Coronary artery (tissue), 2 donors: ENCODE measurements at regions not wholly inside any gene's neighbourhood (a gene's known extent, or its start where the extent isn't known, plus 50 kb on each side); places are given as distances from the start of the nearest gene placed in this dataset.

Experiments used
- DNase-seq: peaks from one replicate; pipeline ENCODE4 v3.0.0-alpha.2; 2017; ENCODE audit warnings: low spot score
- H3K27ac ChIP-seq, 2 donors: fragments of 200-600 bp; sonication (generic); one replicate each; pipeline ENCODE4 v1.5.1; 2016 to 2019
- H3K4me3 ChIP-seq: fragments of 200-600 bp; sonication (generic); 2 replicates; pipeline ENCODE4 v1.5.1; 2016; ENCODE audit warnings: mild to moderate bottlenecking, moderate library complexity
- TF ChIP-seq, protein P1 (sequence below): fragments of 200-600 bp; sonication (generic); IDR thresholded peaks from one replicate; pipeline ENCODE4 v1.5.1; 2019; ENCODE audit warnings: antibody characterized with exemption

- Histone ChIP-seq H3K27ac (no peak overlapping the region), H3K4me3 (no peak overlapping the region)
- no peak for DNase-seq
- TF ChIP-seq, protein P1, sequence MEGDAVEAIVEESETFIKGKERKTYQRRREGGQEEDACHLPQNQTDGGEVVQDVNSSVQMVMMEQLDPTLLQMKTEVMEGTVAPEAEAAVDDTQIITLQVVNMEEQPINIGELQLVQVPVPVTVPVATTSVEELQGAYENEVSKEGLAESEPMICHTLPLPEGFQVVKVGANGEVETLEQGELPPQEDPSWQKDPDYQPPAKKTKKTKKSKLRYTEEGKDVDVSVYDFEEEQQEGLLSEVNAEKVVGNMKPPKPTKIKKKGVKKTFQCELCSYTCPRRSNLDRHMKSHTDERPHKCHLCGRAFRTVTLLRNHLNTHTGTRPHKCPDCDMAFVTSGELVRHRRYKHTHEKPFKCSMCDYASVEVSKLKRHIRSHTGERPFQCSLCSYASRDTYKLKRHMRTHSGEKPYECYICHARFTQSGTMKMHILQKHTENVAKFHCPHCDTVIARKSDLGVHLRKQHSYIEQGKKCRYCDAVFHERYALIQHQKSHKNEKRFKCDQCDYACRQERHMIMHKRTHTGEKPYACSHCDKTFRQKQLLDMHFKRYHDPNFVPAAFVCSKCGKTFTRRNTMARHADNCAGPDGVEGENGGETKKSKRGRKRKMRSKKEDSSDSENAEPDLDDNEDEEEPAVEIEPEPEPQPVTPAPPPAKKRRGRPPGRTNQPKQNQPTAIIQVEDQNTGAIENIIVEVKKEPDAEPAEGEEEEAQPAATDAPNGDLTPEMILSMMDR = no peak
These were observed 484.0 kb downstream of the UTRN start for GRCh38 chr6:144769142-144769541.

DNA sequence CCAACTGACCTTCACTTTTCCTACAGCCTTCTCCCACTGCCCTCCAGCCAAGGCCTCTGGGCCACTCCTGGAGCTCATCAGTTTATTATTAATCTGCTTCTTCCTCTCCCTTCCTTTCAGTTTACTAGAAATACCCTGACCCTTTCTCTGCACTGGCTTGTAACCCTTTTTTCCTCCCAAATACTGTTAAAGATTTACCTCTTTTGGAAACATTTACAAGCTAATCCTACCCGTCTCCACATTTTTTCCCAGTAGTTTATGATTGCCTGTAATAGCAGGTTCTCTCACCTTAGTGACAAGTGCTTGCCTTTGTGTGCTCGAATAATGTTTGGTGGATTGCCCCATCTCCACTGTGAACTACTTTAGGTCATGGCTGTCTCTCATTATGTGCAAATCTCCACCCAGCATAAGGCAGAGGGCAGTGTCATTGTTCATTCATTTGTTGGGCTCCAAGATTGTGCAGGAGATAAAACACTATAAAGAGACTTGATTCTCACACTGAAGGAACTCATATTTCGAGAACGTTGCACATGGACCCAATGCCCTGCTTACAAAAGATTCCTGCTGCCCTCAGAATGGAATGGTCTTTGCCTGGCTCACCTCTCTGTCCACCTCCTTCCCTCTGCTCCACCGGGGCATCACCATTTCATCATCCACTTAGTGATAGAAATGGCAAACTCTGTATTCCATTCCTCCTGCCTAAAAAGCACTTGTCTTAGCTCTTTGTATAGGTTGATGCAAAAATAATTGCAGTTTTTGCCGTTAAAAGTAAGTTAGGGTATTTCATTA, 491.1 kb downstream of the UTRN start:
- TF ChIP-seq, protein P1 = no peak
- no peak overlapping the region for H3K27ac ChIP-seq
- H3K4me3 ChIP-seq = no peak overlapping the region
- DNase-seq = no peak

- DNase-seq = no peak
- TF ChIP-seq, protein P1 = no peak
- no peak overlapping the region for H3K27ac ChIP-seq
- H3K4me3 ChIP-seq = no peak overlapping the region
These were observed 492.1 kb downstream of the UTRN start for GRCh38 chr6:144777249-144777648.

DNA sequence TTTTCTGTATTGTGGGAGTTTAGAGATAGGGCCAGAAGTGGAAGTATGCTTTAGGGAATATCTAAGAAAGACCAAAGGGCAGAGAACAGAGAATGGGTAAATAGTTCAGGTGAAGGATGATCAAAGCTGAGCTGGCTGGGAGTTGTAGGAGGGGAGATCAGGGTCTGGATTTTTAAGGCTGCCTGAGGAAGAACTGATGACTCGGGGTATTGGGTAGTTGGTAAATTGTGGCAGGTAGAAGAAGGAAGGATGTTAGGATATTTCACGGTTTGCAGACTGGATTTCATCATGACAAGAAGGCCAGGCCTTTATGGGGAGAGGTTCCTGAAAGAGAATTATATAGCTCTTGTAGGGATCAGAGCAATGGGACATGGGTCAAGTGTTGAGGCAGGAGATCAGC, 492.9 kb downstream of the UTRN start:
- DNase-seq = no peak
- Histone ChIP-seq H3K27ac (no peak overlapping the region), H3K4me3 (no peak overlapping the region)
- TF ChIP-seq, protein P1 = no peak

DNA sequence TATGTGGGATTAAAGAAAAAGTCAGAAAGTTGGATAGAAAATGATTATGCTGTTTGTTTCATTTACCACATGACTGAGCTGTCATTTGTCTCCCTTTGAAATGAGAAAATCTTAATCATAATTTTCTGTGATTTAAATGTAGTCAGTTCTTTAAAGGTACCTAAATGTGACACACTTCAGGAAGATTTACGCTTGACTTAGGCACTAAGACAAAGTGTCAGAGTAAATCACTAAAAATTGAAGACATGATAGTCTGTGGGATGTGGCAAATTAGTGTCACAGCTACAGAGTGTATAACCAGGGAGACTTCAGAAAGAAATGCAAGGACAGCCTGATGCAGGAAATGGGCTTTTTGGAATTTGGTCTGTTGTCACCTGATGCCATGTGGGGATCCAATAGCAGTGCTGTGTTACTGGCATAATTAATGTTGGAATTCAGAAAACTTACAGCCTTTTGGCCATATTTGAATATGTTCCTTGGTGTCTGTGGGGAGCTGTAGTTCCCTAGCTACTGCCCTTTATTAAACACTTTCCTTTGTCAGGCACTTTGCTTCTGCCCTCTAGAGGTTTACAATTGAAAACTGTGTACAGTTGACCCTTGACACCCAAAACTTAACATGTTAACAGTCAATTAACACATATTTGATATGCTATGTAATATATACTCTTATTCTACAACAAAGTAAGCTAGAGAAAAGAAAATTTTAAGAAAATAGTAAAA, 493.8 kb downstream of the UTRN start:
- H3K4me3 ChIP-seq = no peak overlapping the region
- no peak for DNase-seq
- no peak overlapping the region for H3K27ac ChIP-seq
- TF ChIP-seq, protein P1 = no peak

GRCh38 chr6:144781836-144782235, 496.7 kb downstream of the UTRN start:
- Histone ChIP-seq H3K27ac (no peak overlapping the region), H3K4me3 (no peak overlapping the region)
- TF ChIP-seq, protein P1 = no peak
- no peak for DNase-seq

GRCh38 chr6:144782634-144783033, 497.5 kb downstream of the UTRN start:
- no peak overlapping the region for H3K27ac ChIP-seq
- TF ChIP-seq, protein P1 = no peak
- no peak overlapping the region for H3K4me3 ChIP-seq
- no peak for DNase-seq
